ENCODE measurements at regions not wholly inside any gene's neighbourhood (a gene's known extent, or its start where the extent isn't known, plus 50 kb on each side); places are given as distances from the start of the nearest gene placed in this dataset.

GRCh38 chr16:65446427-65446826, 324.6 kb upstream of the CDH11 start:
- no peak overlapping the region for H3K4me3 ChIP-seq (ENCODE audit: low read depth, low read length)
- TF ChIP-seq, protein P1, sequence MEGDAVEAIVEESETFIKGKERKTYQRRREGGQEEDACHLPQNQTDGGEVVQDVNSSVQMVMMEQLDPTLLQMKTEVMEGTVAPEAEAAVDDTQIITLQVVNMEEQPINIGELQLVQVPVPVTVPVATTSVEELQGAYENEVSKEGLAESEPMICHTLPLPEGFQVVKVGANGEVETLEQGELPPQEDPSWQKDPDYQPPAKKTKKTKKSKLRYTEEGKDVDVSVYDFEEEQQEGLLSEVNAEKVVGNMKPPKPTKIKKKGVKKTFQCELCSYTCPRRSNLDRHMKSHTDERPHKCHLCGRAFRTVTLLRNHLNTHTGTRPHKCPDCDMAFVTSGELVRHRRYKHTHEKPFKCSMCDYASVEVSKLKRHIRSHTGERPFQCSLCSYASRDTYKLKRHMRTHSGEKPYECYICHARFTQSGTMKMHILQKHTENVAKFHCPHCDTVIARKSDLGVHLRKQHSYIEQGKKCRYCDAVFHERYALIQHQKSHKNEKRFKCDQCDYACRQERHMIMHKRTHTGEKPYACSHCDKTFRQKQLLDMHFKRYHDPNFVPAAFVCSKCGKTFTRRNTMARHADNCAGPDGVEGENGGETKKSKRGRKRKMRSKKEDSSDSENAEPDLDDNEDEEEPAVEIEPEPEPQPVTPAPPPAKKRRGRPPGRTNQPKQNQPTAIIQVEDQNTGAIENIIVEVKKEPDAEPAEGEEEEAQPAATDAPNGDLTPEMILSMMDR (IDR thresholded peaks at IDR 0.05; ENCODE audit: borderline replicate concordance, insufficient read depth, low read depth, low read length), result no peak

- TF ChIP-seq, protein P1 (IDR thresholded peaks at IDR 0.05; ENCODE audit: borderline replicate concordance, insufficient read depth, low read depth, low read length), result no peak
- H3K4me3 ChIP-seq (ENCODE audit: low read depth, low read length), result no peak overlapping the region
These were observed 323.7 kb upstream of the CDH11 start for GRCh38 chr16:65445313-65446260.

DNA sequence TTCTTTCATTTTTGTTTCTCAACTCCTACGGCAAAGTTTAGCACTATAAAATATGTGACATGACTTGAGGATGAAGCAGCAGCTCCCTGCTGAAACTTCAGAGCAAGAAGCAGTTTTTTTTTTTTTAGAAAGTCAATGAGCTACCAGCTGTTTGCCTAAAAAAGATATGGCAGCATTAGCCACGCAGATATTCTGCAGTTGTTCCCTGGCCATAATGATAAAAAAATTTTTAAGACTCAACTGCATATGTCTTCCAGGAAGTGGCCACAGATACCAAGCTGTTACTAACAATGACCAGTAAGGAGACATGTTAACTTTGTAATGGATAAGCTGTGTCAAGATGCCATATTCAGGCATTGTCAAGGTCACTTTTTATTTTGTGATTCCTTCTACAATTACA, 319.6 kb upstream of the CDH11 start:
- TF ChIP-seq, protein P1 (IDR thresholded peaks at IDR 0.05; ENCODE audit: borderline replicate concordance, insufficient read depth, low read depth, low read length), result no peak
- H3K4me3 ChIP-seq (ENCODE audit: low read depth, low read length), result no peak overlapping the region

DNA sequence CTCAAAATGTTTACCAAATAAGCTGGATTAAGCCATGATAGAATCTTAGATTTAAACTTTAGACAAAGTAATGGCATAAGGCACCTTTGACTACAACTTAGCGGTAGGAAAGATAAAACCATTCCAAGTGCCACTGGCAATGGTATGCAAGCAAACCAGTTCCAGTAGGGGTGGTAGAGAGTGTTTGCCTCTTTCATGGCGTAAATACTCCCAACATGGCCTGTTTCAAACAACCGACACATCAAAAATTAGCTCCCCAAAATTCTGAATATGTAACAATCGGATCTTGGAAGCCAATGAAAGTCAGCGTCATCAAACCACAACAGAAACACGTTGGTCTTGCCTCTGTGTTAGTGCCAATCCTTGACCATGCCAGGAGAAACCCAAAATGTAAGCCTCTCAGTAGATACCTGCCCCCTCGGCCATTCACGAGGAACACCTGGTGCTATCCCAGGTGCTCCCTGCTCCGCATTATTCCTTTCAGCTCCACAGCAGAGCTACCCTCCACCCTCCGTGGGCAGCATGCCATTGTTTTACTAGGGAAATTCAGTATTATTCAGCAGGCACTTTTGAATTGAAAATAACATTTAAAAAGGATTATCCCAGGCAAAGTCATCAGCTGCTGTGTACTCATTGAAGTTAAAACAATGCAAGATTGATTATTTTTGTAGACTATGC, 307.8 kb upstream of the CDH11 start:
- TF ChIP-seq, protein P1 (IDR thresholded peaks at IDR 0.05; ENCODE audit: borderline replicate concordance, insufficient read depth, low read depth, low read length), result no peak
- no peak overlapping the region for H3K4me3 ChIP-seq (ENCODE audit: low read depth, low read length)

DNA sequence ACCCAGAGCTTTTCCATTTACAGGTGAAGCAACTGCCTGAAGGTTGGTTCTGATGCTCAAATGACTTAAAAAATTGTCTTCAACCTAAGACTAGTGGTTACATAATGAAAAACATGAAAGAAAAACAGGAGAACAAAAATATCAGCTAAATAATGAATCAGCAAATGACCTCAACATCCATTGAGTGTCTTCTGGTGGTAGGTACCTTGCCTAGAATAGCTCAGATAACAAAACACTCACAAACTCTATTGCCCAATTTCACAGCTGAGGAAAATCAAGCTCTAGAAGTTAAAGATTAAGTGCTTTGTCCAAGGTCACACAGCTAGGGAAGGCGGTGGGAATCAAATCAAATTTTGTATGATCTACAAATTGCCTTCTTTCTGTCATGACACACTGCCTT, 304.6 kb upstream of the CDH11 start:
- H3K4me3 ChIP-seq (ENCODE audit: low read depth, low read length), result no peak overlapping the region
- TF ChIP-seq, protein P1 (IDR thresholded peaks at IDR 0.05; ENCODE audit: borderline replicate concordance, insufficient read depth, low read depth, low read length), result no peak

- no peak overlapping the region for H3K4me3 ChIP-seq (ENCODE audit: low read depth, low read length)
- TF ChIP-seq, protein P1 (IDR thresholded peaks at IDR 0.05; ENCODE audit: borderline replicate concordance, insufficient read depth, low read depth, low read length), result no peak
These were observed 301.1 kb upstream of the CDH11 start for GRCh38 chr16:65422934-65423333.

Measured in GM12875 (cell line).